MM.1S (cell line): ENCODE measurements at regions not wholly inside any gene's neighbourhood (a gene's known extent, or its start where the extent isn't known, plus 50 kb on each side); places are given as distances from the start of the nearest gene placed in this dataset.

Experiments used
- DNase-seq: peaks from one replicate; pipeline ENCODE4 v3.0.0-alpha.2; 2015
- H2AFZ ChIP-seq: fragments of 300-600 bp; sonication (generic); 2 replicates; pipeline ENCODE4 v1.6.0; 2016; ENCODE audit warnings: antibody characterized with exemption, low read length
- H3F3A ChIP-seq: fragments of 300-600 bp; sonication (generic); 2 replicates; pipeline ENCODE4 v1.6.1; 2016; ENCODE audit warnings: mild to moderate bottlenecking, antibody characterized with exemption, low read length, moderate library complexity, mixed read lengths; ENCODE audit not compliant: insufficient read depth
- H3K27ac ChIP-seq: fragments of 300-600 bp; sonication (generic); 2 replicates; pipeline ENCODE4 v1.5.1; 2016; ENCODE audit warnings: mild to moderate bottlenecking, low read length
- H3K27me3 ChIP-seq: fragments of 300-600 bp; sonication (generic); replicated peaks from 2 replicates; pipeline ENCODE4 v1.6.0; 2016; ENCODE audit warnings: low read length; ENCODE audit not compliant: insufficient read depth
- H3K36me3 ChIP-seq: fragments of 300-600 bp; sonication (generic); replicated peaks from 2 replicates; pipeline ENCODE4 v1.6.1; 2016; ENCODE audit warnings: mild to moderate bottlenecking, low read length, mixed read lengths; ENCODE audit not compliant: insufficient read depth
- H3K4me1 ChIP-seq: fragments of 300-600 bp; sonication (generic); 2 replicates; pipeline ENCODE4 v1.6.1; 2016; ENCODE audit warnings: low read length, mixed read lengths
- H3K4me2 ChIP-seq: fragments of 300-600 bp; sonication (generic); 2 replicates; pipeline ENCODE4 v1.6.0; 2016; ENCODE audit warnings: low read depth, low read length
- H3K4me3 ChIP-seq: fragments of 300-600 bp; sonication (generic); 2 replicates; pipeline ENCODE4 v1.5.1; 2016; ENCODE audit warnings: low read length, mixed read lengths
- H3K79me2 ChIP-seq: fragments of 300-600 bp; sonication (generic); 2 replicates; pipeline ENCODE4 v1.6.1; 2016; ENCODE audit warnings: mixed run types, low read length, mixed read lengths
- H3K9ac ChIP-seq: fragments of 300-600 bp; sonication (generic); 2 replicates; pipeline ENCODE4 v1.6.1; 2016; ENCODE audit warnings: low read length, mixed read lengths
- H3K9me2 ChIP-seq: fragments of 300-600 bp; sonication (generic); replicated peaks from 2 replicates; pipeline ENCODE4 v1.6.1; 2016; ENCODE audit warnings: mild to moderate bottlenecking, low read length, mixed read lengths; ENCODE audit not compliant: insufficient read depth
- H3K9me3 ChIP-seq: fragments of 300-600 bp; sonication (generic); replicated peaks from 2 replicates; pipeline ENCODE4 v1.6.1; 2016; ENCODE audit warnings: mild to moderate bottlenecking, low read length, mixed read lengths; ENCODE audit not compliant: insufficient read depth
- H4K20me1 ChIP-seq: fragments of 300-600 bp; sonication (generic); 2 replicates; pipeline ENCODE4 v1.6.1; 2016; ENCODE audit warnings: mild to moderate bottlenecking, low read length, moderate library complexity, mixed read lengths; ENCODE audit not compliant: insufficient read depth
- EZH2 ChIP-seq: fragments of 300-600 bp; sonication (generic); optimal IDR thresholded peaks from 2 replicates; pipeline ENCODE3; 2017; ENCODE audit warnings: low read depth, mild to moderate bottlenecking, antibody characterized with exemption, low read length, mixed read lengths
- EZH2phosphoT487 ChIP-seq: fragments of 300-600 bp; sonication (generic); IDR thresholded peaks from 2 replicates; pipeline ENCODE4 v1.6.1; 2018; ENCODE audit warnings: antibody characterized with exemption, low read length
- TF ChIP-seq, protein P1 (sequence below): fragments of 300-600 bp; sonication (generic); IDR thresholded peaks from 2 replicates; pipeline ENCODE4 v1.5.1; 2016; ENCODE audit warnings: antibody characterized with exemption, low read length, mixed read lengths

- no peaks in the 10 kb centered on the region for H4K20me1 ChIP-seq
- H3K9ac ChIP-seq = no peak overlapping the region
- H3K27me3 ChIP-seq = peaks cover 47% of the 10 kb centered on the region
- H3K9me3 ChIP-seq = no peaks in the 10 kb centered on the region
- no peaks in the 10 kb centered on the region for H3K4me1 ChIP-seq
- H3K36me3 ChIP-seq = no peaks in the 10 kb centered on the region
- H2AFZ ChIP-seq = no peak overlapping the region
- H3F3A ChIP-seq = no peaks in the 10 kb centered on the region
- H3K4me3 ChIP-seq = no peak overlapping the region
- no peaks in the 10 kb centered on the region for H3K79me2 ChIP-seq
- no peak for DNase-seq
- H3K9me2 ChIP-seq = no peaks in the 10 kb centered on the region
- TF ChIP-seq, protein P1, sequence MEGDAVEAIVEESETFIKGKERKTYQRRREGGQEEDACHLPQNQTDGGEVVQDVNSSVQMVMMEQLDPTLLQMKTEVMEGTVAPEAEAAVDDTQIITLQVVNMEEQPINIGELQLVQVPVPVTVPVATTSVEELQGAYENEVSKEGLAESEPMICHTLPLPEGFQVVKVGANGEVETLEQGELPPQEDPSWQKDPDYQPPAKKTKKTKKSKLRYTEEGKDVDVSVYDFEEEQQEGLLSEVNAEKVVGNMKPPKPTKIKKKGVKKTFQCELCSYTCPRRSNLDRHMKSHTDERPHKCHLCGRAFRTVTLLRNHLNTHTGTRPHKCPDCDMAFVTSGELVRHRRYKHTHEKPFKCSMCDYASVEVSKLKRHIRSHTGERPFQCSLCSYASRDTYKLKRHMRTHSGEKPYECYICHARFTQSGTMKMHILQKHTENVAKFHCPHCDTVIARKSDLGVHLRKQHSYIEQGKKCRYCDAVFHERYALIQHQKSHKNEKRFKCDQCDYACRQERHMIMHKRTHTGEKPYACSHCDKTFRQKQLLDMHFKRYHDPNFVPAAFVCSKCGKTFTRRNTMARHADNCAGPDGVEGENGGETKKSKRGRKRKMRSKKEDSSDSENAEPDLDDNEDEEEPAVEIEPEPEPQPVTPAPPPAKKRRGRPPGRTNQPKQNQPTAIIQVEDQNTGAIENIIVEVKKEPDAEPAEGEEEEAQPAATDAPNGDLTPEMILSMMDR = no peak
- H3K4me2 ChIP-seq = no peak overlapping the region
- no peak overlapping the region for H3K27ac ChIP-seq
These were observed 327.2 kb downstream of the PTPRU start for GRCh38 chr1:29563571-29563970.

GRCh38 chr1:29563092-29563491, 326.8 kb downstream of the PTPRU start:
- H3F3A ChIP-seq = no peaks in the 10 kb centered on the region
- peaks cover 50% of the 10 kb centered on the region for H3K27me3 ChIP-seq
- H4K20me1 ChIP-seq = no peaks in the 10 kb centered on the region
- H3K4me1 ChIP-seq = no peaks in the 10 kb centered on the region
- no peaks in the 10 kb centered on the region for H3K9me3 ChIP-seq
- H3K36me3 ChIP-seq = no peaks in the 10 kb centered on the region
- no peak overlapping the region for H3K4me3 ChIP-seq
- no peak for DNase-seq
- no peak overlapping the region for H3K9ac ChIP-seq
- no peak overlapping the region for H3K4me2 ChIP-seq
- no peaks in the 10 kb centered on the region for H3K79me2 ChIP-seq
- no peak overlapping the region for H3K27ac ChIP-seq
- H3K9me2 ChIP-seq = no peaks in the 10 kb centered on the region
- no peak for TF ChIP-seq EZH2phosphoT487
- TF ChIP-seq EZH2 = no peak
- TF ChIP-seq, protein P1 = no peak
- H2AFZ ChIP-seq = no peak overlapping the region

DNA sequence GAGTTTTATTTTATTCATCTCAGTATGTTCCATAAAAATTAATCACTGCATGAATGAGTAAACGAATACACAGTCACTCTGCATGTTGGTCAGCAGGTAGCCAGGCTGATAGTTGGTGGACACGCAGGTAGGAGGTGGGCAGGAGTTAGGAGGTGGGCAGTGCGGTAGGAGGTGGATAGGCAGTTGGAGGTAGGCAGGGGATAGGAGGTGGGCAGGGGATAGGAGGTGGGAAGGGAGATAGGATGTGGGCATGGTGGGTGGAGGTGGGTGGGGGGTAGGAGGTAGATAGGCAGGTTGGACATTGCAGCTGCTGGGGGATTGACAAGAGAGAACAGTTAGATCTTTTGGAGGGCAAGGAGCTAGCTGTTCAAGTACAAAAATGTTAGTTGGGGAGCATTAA, 322.7 kb downstream of the PTPRU start:
- no peak overlapping the region for H3K4me2 ChIP-seq
- H3K79me2 ChIP-seq = no peaks in the 10 kb centered on the region
- H3K9me2 ChIP-seq = no peaks in the 10 kb centered on the region
- no peaks in the 10 kb centered on the region for H3K36me3 ChIP-seq
- H3K4me3 ChIP-seq = no peak overlapping the region
- no peaks in the 10 kb centered on the region for H3K9me3 ChIP-seq
- no peak overlapping the region for H3K27ac ChIP-seq
- no peaks in the 10 kb centered on the region for H3K4me1 ChIP-seq
- H3K27me3 ChIP-seq = peaks cover 41% of the 10 kb centered on the region
- DNase-seq = no peak
- no peak overlapping the region for H2AFZ ChIP-seq
- H3K9ac ChIP-seq = no peak overlapping the region
- H4K20me1 ChIP-seq = no peaks in the 10 kb centered on the region
- TF ChIP-seq, protein P1 = no peak
- TF ChIP-seq EZH2 = no peak
- H3F3A ChIP-seq = no peaks in the 10 kb centered on the region
